ENCODE measurements at regions not wholly inside any gene's neighbourhood (a gene's known extent, or its start where the extent isn't known, plus 50 kb on each side); places are given as distances from the start of the nearest gene placed in this dataset.
"Not testable (repeated sequence)": the region's sequence is repeated elsewhere in the genome, so short reads cannot be mapped to it uniquely, and the experiment has no call there.

DNA sequence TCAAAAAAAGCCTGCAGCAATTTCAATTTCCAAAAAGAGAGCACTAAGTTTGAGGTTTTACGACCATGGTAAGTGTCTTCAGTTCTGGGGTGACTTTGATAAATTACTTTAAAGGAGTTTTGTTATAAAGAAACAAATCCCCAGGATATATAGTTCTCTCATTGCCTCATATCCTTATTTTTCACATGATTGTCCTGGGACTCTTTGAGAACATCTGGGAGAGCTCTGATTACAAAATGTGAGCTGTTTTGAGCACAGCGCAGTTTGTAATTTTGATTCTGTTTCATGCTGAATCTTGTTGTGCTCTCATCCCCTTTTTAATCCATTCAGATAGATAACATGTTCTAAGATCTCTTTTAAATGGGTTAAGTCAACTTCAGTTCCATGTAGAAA lies 67.7 kb upstream of the DCN start:
- no peak for DNase-seq (ENCODE audit: low read depth in 2 of 2)

DNA sequence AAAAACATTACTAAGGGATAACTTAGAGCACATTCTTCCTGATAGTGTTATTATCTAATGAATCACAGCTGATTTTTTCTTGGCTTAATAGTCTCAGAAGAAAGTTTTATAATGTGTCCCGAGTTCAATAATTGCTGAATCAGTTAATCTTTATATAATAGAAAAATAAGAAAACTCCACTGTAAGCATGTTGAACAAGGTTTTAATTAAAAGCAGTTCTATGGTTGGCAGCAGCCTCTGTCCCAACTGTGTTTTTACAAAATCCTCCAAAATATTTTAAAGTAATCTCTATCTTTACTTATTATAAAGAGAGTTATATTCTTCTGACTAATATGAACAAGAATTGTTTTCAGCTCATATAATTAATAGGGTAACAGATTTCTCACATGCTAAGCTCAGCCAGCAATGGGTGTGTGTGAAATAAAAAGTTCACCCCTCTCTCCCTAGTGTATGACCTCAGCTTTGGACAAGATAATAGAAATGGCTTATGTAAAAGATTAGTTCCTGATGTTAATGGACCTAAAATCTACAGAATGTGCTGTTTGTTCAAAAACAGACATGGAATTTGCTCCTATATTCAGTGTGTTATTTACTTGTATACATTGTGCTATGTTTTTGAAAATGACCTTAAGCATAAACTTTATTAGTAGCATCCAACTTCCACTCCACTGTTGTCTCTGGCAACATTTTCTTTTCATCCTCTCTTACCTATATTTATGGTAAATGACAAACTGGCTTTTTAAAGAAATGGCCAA lies 67.1 kb upstream of the DCN start:
- no peak for DNase-seq (ENCODE audit: low read depth in 2 of 2)

DNA sequence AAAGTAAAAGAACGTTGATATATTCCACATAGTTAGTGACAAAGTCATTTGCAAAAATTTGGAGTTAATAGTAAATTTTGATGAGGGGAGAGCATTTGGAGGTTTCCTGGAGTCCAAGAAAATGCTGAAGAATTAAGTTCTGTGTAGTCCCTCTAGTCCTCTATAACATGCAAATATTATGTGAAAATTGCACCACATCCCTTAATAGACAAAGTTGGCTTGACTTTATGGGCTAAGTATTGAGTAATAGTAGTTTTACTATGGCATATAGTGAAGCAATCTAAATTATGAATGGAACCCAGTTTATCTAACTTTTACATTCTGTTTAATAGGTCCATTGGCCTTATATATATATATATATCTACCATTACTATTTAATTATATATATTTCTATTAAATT lies 66.4 kb upstream of the DCN start:
- no peak for DNase-seq (ENCODE audit: low read depth in 2 of 2)

DNA sequence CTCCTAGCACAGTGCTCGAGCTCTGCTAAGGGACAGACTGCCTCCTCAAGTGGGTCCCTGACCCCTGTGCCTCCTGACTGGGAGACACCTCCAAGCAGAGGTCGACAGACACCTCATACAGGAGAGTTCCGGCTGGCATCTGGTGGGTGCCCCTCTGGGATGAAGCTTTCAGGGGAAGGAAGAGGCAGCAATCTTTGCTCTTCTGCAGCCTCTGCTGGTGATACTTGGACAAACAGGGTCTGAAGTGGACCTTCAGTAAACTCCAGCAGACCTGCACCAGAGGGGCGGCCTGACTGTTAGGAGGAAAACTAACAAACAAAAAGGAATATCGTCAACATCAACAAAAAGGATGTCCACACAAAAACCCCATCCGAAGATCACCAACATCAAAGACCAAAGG lies 60.6 kb upstream of the DCN start:
- not testable (repeated sequence) for DNase-seq (ENCODE audit: low read depth in 2 of 2)

DNA sequence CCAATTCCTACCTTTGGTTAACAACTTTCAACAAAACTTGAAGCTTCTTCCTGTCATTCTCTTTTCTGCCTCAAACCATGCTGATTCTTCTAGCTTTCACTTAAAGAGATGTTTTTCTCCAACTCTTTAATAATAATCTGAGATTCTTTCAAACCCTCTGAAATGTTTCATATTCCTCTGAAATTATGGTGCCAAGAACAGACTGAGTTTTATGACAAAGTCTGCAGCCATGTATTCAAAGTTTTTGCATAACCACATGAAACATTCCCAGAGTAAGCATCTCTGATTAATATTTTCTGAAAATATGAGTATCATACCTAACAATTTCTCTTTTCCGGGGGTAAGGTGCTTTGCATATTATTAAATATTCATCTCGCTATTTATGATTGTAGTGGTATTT lies 59.1 kb upstream of the DCN start:
- no peak for DNase-seq (ENCODE audit: low read depth in 2 of 2)

DNA sequence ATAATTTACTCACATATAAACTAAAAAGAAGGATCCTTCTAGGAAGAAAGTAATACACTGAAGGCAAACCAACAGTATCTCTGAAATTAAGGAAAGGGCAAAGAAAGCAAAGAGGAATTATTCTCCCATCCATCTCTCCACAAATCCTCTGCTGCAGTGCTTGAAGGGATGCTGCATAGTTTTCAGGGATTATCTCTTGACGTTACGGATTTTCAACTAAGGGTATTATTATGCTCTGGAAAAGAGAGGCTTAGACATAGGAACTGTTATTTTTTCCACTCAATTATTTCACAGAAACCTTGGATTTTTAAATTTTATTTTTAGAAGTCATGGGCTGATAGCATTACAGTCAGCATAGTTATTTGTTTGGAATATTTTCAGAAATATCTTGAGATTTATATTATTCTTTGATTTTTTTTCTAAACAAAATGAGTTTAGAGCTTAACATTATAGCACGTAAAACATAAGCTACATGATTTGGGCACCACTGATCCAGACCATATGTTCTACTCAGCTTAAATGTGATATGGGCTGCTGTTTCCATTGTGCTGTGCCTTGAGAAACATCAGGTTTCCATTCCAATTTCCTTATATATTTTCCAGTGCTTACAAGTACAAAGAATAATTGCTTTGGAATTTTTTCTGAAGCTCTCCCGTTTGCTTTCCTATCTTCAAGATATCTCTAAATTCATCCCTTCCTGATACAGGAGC lies 57.9 kb upstream of the DCN start:
- no peak for DNase-seq (ENCODE audit: low read depth in 2 of 2)

DNA sequence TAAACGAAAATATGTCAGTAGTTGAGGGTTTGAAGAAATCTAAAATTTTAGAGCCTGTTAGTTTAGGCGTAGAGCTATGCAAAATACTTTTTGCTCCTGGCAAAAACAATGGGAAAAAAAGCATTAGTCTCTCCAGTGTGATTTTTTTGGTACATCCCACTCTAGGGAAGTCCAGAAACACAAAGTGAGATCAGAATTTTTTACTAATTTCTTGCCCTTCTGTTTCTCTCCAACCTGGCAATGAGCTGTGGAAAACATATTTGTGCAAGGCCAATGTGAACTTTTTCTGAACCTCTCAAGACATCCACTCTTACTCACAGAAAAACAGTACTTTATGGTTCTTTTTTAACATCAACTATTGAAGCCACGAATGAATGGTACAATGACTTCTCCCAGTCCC lies 56.9 kb upstream of the DCN start:
- no peak for DNase-seq (ENCODE audit: low read depth in 2 of 2)

Measured in stimulated activated CD4-positive, alpha-beta T cell treated with anti-CD3 and anti-CD28 coated beads, Interleukin-4, amount 100 ng/mL, for 48 hours (primary cell).